ENCODE measurements at regions not wholly inside any gene's neighbourhood (a gene's known extent, or its start where the extent isn't known, plus 50 kb on each side); places are given as distances from the start of the nearest gene placed in this dataset.

DNA sequence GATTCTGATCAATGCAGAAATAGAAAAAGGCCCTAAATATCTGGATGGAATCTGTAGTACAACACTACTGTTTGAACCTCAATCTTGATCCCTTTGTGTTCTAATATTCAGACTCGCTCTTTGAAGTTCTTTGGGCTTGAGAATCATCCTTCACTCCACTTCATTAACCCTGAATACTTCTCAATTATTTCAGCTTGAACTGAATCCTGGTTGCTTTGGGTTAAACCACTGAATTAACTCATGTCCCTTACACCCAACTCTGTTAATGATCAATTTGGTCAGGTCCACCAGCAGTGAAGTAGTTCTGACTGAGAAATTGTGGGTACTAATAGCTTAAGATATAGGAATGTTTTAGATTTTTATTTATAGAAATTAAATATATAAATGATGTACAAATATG, 1707.2 kb upstream of the ACO1 start:
- no peak for DNase-seq (ENCODE audit: low read depth)

DNA sequence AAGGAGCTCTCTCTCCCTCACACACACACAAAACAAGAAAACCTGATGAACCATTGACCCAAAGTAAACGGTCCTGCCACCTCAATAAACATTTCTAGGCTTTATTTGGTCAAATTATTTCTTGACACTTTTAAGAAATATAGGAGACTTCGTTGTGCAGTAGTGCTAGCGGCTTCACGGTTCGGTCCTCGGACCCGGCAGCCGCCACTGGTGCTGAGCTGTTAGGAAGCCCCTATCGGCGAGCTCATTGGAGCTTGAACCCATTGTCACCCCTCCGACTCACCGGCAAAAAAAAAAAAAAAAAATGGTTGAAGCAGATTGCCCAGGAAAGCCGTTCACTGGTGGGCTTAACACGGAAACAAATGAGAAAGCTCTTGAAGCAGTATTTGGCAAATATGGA, 1695.6 kb upstream of the ACO1 start:
- no peak for DNase-seq (ENCODE audit: low read depth)

DNA sequence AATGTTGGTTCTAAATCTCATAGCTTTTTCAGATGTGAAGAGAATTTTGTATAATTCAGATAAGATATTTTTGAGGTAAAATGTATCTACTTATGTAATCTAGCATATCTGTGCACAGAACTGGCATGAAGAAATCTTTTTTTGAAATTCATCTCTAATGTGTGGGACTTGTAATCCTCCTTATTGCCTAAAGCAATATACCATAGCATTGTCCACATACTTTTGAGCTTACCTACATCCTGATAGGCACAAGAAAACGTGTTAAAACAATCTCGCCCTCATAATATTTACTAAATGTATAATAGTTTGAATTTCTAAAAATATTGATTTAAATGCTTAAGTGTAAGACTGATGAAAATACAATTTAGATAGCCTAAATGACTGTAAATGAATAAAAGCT, 1686.5 kb upstream of the ACO1 start:
- no peak for DNase-seq (ENCODE audit: low read depth)

DNA sequence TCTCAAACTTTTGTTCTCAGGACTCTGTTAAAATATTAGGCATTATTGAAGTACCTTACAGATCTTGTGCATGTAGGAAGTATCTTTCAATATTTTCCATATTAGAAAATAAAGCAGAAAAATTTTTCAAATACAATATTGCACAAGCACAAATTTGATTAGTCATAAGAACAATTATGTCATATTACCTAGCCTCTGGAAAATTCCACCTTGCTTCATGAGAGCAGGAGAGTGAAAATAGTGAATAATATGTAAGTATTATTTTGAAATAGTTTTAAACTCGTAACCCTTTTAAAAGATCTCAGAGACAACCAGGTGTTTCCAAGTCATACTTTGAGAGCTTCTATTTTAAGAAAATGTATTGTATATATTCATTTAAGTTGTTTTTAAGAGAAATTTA, 1672.9 kb upstream of the ACO1 start:
- DNase-seq (ENCODE audit: low read depth), result no peak

DNA sequence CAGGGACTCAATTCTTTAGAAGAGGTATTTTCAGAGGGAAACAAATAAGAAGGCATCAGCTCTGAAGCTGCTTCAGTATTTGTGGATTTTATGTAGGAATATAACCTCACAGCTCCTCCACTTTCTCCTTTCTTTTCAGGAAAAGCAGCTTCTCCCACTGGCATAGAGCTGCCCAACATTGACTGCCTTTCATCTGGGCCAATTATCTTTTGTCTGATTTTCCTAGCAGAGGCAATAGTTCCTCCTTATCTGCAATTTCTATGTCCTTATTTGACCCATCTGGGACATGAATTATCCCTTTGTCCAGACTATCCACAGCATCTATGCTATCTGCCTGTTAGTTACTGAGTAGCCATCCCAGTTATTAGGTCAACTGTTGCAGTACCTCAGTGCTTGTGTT, 1671.2 kb upstream of the ACO1 start:
- DNase-seq (ENCODE audit: low read depth), result no peak

DNA sequence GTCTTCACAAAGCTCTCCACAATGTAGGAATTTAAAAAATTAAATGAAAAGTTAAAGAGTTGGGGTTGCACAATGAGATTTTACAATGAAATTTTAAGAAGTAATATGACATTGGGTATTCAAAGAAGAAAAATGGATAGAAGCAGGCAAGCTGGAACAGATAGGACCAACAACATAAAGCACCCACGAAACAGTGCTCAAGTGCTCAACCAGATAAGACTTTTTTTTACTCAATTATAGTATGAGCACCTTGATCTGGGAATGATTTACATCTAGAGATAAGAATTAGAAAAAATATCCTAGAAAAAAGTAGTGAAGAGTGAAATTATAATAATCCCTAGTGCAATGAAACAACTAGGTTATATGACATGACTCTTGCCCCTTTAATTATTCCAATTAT, 1670.1 kb upstream of the ACO1 start:
- DNase-seq (ENCODE audit: low read depth), result no peak

DNA sequence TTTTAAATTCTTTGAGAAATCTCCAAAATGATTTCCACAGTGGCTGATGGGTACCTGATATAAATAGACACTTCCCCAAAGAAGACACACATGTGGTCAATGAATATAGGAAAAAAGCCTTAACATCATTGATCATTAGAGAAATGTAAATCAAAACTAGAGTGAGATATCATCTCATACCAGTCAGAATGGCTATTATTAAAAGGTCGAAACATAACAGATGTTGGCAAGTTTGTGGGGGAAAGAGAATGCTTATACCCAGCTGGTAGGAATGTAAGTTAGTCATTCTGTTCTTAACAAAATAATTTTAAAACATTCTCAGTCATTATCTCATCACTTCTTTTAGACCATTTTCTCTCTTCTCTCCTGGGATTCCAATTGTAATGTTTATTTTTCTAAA, 1666.0 kb upstream of the ACO1 start:
- no peak for DNase-seq (ENCODE audit: low read depth)

DNA sequence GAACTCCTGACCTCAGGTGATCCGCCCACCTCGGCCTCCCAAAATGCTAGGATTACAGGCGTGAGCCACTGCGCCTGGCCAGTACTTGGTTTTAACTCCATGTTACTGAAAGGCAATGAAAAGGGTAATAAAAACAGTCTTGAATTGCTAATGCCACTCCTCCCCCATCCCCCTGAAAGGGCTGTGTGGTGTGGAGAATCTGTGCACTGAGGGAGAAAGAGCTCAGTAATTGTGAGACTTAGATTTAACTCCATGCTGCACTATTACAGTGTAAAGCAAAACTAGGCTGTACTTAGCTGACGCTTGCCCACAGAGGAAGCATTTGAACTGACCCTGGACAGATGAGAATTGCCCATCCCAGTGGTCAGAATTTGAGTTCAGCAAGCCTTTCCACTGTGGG, 1662.4 kb upstream of the ACO1 start:
- no peak for DNase-seq (ENCODE audit: low read depth)

DNA sequence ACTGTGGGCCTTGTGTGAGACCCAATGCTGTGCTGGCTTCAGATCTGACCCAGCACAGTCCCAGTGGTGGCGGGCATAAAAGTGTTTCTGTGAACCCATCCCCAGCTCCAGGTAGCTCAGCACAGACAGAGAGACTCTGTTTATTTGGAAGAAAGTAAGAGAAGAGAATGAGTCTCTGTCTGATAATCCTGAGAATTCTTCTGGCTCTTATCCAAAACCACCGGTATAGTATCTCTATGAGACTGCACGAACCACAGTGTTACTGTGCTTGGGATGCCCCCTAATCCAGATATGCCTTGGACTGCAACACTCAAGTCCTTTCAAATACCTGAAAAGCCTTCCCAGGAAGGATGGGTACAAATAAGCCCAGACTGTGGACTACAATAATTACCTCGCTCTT, 1660.8 kb upstream of the ACO1 start:
- DNase-seq (ENCODE audit: low read depth), result no peak

DNA sequence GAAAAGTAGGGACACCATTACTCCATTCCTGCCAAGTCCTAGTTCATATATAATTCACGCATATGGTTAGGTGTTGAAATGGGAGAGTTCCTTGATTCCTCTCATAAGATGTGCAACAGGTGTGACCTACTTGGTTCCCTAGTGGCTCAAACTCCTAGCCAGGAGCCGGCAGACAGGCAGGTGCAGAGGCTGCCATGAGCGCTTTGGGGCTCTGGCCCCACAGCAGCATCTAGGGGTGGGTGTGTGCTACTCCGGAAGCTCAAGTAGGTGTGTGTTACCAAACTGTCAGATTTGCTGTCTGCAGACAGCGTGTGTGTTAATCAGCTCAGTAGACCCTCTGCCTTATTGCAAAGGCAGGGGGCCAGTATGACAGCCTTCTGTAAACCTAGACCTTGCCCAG, 1652.4 kb upstream of the ACO1 start:
- no peak for DNase-seq (ENCODE audit: low read depth)

DNA sequence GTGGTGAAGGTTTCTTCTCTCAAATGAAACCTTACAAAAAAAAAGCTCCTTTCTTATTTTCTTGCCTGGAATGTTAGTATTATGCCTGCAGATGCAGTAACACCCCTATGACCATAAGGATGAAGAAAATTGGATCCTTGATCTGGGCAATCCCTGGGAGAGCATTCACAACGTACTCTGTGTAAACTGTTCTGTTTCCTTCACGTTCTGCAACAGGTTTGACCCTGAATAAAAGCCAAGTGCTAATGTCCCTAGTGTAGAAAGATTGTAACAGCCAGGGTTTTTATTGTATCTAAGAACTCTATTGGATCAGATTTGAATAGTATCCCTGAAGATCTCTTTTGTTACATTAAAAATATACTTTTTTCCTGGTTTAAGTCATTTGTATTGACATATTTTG, 1639.6 kb upstream of the ACO1 start:
- DNase-seq (ENCODE audit: low read depth), result no peak

DNA sequence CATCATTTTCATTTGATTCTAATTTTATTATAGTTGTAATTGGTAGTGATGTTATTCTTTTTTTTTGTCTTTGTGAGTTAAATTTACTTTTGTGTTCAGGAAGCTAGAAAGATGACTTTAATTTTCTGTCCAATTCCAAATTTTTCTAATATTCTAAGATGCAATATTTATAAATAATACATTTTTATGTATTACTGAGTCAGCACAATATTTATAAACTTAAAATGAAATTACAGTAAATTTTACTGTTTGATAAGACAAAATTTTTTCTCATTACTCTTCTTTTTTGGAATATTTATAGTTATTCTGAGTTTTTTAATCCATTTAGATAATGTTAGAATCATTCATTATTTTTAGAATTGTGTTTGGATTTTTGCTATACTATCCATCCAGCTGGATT, 1637.9 kb upstream of the ACO1 start:
- DNase-seq (ENCODE audit: low read depth), result no peak

DNA sequence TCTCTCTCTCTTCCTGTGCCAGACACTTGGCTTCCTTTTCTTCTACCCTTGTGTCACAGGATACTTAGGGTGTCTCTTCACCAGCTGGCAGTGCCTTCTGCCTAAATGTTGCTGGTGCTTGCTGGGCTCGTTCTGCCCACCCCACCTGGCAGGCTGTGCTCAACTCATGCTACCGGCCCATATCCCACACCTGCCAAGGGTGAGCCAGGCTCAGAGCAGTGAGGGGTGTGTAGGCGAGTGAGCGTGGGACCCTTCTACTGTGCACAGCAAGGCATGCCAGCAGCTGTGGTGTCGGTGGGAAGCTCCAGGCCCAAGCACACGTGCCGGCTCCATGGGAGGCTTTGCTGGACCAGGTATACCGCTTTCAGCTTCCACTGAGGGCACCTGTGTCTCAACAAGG, 1626.7 kb upstream of the ACO1 start:
- no peak for DNase-seq (ENCODE audit: low read depth)

DNA sequence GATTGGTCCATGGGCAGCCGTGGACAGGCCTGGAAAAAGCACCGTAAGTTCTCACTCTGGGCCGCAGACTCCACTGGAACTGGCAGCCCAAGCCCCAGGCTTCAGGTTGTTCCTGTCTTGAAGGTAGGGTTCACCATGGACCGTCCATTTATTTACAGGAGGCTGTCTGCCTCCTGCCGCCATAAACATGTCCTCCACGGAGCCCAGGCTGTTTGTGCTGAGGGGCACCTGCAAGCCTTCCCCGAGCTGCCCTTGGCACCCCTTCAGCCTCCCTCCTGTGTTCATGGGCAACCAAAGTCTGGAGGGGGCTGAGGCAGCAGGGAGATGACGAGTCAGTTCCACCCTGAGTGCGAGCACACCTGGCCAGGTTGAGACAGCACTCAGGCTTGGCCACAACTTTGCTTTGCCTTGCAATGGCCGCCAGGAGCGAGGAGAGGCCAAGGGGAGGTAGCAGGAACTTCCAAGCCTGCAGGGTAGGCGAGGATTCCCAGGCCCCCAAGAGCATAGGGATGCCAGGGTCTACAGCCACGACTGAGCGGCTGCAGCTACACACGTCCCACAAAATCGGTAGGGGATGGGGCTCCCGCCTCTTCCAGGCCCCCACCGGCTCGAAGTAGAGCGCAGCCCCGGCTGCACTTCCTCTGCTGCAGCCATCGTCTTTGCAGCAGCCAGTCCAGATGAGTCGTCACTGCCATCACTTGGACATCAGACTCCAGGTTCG, 1625.6 kb upstream of the ACO1 start:
- DNase-seq (ENCODE audit: low read depth), result no peak

DNA sequence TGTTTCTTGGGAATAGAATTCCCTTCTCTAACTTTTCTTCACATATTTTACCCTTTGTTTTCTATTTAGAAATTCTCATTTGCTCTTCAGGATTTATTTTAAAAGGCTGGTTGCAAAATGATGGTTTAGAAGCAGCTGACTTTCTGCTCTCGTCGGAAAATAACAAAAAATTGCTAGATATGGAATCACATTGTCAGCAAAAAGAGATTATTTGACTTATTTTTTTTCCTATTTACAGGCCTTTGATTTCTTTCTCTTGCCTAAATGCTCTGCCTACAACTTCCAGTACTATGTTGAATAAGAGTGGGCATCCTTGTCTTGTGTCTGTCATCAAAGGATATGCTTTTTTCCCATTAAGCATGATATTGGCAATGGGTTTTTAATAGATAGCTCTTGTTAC, 1619.1 kb upstream of the ACO1 start:
- no peak for DNase-seq (ENCODE audit: low read depth)

DNA sequence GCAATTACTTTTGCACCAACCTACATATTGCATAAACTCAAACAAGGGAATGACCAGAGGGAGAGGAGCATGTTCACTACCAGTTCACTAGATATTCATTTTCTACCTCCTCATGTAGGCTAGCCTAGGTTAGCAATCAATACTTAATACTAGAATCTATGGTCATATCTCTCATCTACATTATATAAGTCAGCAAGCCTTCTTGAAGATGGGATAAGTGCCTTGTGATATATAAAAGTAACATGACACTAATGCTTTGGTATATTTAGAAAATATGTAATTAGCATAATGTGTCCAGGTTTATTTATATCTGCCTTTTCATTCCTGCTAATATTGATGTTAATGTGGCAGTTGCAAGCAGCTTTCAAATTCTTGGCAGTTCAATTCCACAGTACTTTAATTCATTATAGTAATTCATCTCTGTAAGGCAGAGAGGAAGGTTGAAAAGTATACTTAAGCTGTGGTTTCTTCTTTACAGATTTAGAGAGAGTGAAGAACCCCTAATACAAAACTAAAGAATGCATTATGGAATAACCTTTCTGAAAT, 1613.2 kb upstream of the ACO1 start:
- DNase-seq (ENCODE audit: low read depth), result no peak

DNA sequence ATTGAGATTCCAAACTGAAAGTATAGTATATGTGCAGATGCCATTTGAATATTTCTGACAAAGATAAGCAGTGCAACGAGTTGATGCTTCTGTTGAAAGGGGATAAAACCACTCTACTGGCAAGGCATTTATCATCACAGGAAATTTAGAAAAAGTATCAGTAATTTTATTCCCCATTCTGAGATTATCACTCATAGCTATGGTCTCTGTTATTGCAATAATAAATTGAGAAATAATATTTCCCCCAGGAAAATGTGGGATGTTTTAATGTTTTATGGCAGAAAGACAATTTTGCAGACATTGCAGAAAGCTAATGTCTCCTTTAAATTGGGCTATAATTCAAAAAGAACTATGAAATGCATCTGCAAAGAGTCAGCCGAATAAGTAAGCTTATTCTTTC, 1612.7 kb upstream of the ACO1 start:
- DNase-seq (ENCODE audit: low read depth), result no peak

DNA sequence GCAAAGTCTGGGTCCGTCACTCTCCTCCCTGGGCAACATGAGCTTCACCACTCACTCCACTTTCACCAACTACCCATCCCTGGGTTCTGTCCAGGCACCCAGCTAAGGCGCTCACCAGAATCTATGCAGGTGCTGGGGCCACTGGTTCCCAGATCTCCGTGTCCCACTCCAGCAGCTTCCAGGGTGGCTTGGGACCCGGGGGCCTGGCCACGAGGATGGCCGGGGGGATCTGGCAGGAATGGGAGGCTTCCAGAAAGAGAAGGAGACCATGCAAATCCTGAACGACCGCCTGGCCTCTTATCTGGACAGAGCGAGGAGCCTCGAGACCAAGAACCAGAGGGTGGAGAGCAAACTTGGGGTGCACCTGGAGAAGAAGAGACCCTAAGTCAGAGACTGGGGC, 1611.0 kb upstream of the ACO1 start:
- DNase-seq (ENCODE audit: low read depth), result no peak

DNA sequence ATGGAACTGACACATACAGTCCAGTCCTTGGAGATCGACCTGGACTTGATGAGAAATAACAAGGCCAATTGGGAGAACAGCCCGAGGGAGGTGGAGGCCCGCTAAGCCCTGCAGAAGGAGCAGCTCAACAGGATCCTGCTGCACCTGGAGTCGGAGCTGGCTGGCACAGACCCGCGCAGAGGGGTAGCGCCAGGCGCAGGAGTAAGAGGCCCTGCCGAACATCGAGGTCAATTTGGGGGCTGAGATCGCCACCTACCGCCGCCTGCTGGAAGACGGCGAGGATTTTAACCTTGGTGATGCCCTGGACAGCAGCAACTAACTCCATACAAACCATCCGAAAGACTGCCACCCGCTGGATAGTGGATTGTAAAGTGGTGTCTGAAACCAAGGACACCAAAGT, 1610.1 kb upstream of the ACO1 start:
- no peak for DNase-seq (ENCODE audit: low read depth)

DNA sequence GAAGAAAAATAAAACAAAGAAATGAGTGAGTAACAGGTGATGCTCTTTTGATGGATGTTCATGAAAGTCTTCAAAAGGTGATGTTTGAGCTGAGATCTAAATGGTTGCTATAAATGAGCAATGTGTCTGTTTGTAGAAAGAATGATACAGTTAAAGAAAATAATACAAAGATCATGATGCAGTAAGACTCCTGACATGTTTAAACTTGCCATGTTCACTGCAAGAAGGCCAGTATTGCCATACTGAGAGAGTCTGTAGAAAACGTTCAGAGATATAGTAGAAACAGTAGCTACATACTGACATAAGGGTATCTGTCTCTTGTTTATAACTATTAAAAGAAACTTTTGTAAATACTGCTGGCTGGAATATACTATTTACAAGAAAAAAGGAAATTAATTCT, 1609.2 kb upstream of the ACO1 start:
- DNase-seq (ENCODE audit: low read depth), result no peak

DNA sequence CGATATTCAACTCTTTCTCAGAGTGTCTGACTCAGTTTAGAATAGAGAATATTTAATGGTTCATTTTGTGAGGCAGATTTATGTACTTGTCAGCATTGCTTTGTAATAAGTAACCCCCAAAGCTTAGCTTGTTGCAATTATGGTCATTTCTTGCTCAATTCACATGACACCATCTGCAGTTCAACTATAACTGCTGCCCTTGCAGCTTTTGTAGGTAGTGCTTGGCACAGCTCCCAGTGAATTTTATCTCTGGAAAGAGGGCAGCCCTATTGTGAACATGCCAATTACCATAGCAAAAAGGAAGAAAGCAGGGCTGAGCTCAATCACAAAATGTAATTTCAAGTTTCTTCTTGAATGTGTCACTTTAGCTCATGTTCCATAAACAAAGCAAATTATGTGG, 1587.7 kb upstream of the ACO1 start:
- DNase-seq (ENCODE audit: low read depth), result peak; percentile 2

DNA sequence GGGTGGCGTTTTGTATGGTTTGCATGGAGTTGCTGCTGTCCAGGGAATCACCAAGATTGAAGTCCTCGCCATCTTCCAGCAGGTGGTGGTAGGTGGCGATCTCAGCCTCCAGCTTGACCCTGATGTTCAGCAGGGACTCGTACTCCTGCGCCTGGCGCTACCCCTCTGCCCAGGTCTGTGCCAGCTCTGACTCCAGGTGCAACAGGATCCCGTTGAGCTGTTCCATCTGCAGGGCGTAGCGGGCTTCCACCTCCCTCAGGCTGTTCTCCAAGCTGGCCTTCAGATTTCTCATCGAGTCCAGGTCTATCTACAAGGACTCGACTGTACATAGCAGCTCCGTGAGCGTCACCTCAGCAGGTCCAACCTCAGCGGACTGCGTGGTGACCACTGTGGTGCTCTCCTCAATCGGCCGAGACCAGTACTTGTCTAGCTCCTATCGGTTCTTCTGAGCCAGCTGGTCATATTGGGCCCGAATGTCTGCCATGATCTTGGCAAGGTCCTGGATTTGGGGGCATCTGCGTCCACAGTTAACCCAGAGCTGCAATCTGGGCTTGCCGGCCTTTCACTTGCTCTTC, 1584.8 kb upstream of the ACO1 start:
- no peak for DNase-seq (ENCODE audit: low read depth)

DNA sequence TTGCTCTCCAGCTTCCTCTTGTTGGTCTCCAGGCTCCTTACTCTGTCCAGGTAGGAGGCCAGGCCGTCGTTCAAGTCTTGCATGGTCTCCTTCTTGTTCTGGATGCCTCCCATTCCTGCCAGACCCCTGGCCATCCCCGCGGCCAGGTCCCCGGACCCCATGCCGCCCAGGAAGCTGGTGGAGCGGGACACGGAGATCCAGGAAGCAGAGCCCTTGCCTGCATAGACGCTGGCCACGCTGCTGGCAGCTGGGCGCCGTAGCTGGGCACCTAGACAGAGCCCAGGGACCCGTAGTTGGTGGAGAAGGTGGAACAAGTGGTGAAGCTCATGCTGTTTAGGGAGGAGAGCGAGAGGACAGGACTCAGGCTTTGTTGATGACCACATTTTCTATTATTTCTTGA, 1584.0 kb upstream of the ACO1 start:
- DNase-seq (ENCODE audit: low read depth), result no peak

DNA sequence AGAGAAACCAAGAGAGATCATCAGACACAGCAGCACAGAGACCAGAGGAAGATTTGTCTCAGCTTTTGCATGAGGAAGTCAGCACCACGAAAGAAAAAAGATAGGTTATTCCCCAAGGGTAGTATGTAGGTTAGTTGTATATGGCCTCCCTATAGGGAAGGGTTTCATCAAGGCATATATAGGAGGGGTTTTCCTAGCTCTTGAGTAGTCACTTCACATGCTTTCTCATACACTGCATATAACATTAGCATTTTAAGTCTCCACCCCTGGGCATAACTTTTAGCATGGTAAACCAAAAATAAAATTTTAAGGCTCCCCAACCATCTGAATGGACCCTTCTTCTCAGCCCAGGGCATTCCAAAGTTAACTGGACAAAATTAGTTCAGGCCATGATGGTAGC, 1571.6 kb upstream of the ACO1 start:
- DNase-seq (ENCODE audit: low read depth), result no peak

Data from stromal cell of bone marrow (primary cell).